ENCODE measurements at regions not wholly inside any gene's neighbourhood (a gene's known extent, or its start where the extent isn't known, plus 50 kb on each side); places are given as distances from the start of the nearest gene placed in this dataset.
"Not testable (repeated sequence)": the region's sequence is repeated elsewhere in the genome, so short reads cannot be mapped to it uniquely, and the experiment has no call there.

DNA sequence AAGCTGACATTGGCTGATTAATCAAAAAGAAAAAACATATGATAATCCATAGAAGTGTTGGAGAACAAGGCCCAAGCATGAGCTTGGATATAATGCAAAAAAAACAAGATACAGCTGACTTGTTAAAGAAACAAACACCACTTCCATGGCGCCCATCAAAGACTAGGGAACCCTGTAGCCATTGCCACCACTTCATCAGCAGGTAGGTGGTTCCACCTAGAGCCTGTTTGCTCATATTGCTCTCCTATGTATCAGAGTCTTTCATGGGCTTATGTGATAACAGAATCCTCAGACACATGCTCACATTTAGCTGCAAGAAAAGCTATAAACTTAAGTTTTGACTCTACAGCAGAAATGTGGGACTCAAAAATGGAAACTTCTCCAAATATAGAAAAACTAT, 2179.9 kb downstream of the EPHA3 start:
- not testable (repeated sequence) for H4K20me1 ChIP-seq (replicated peaks; ENCODE audit: insufficient read depth); H3K79me2 ChIP-seq (replicated peaks; ENCODE audit: insufficient read depth); H3K4me3 ChIP-seq; DNase-seq (ENCODE audit: low spot score); H3K4me1 Mint-ChIP-seq; H3K27ac Mint-ChIP-seq; H3K27me3 ChIP-seq (ENCODE audit: insufficient read depth); H3K27me3 Mint-ChIP-seq (ENCODE audit: insufficient read depth, low read depth, poor library complexity); H3K27ac ChIP-seq (ENCODE audit: low read depth); H3F3A ChIP-seq (replicated peaks; ENCODE audit: low read depth); H3K36me3 ChIP-seq (ENCODE audit: insufficient read depth); H2AFZ ChIP-seq; H3K4me2 ChIP-seq; H3K9me2 ChIP-seq (ENCODE audit: insufficient read depth); ATAC-seq; H3K4me3 Mint-ChIP-seq; H3K4me1 ChIP-seq (ENCODE audit: insufficient read depth)
- H3K36me3 Mint-ChIP-seq (ENCODE audit: low read depth) = peaks cover 14% of the 10 kb centered on the region; the same call in 2 of the 3 replicates
- peaks cover 64% of the 10 kb centered on the region for H3K9me3 Mint-ChIP-seq

DNA sequence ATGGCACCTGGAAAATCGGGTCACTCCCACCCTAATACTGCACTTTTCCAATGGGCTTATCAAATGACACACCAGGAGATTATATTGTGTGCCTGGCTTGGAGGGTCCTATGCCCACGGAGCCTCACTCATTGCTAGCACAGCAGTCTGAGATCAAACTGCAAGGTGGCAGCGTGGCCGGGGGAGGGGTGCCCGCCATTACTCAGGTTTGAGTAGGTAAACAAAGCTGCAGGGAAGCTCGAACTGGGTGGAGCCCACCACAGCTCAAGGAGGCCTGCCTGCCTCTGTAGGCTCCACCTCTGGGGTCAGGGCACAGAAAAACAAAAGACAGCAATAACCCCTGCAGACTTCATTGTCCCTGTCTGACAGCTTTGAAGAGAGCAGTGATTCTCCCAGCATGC, 2184.0 kb downstream of the EPHA3 start:
- H3K4me1 Mint-ChIP-seq; H3K4me3 ChIP-seq; H2AFZ ChIP-seq; H3K27ac Mint-ChIP-seq; H4K20me1 ChIP-seq (replicated peaks; ENCODE audit: insufficient read depth); H3F3A ChIP-seq (replicated peaks; ENCODE audit: low read depth); H3K4me2 ChIP-seq; H3K4me1 ChIP-seq (ENCODE audit: insufficient read depth); H3K36me3 ChIP-seq (ENCODE audit: insufficient read depth); H3K4me3 Mint-ChIP-seq; ATAC-seq; H3K27me3 ChIP-seq (ENCODE audit: insufficient read depth); H3K9me2 ChIP-seq (ENCODE audit: insufficient read depth); H3K27me3 Mint-ChIP-seq (ENCODE audit: insufficient read depth, low read depth, poor library complexity); H3K27ac ChIP-seq (ENCODE audit: low read depth); DNase-seq (ENCODE audit: low spot score); H3K79me2 ChIP-seq (replicated peaks; ENCODE audit: insufficient read depth): not testable (repeated sequence)
- H3K36me3 Mint-ChIP-seq (ENCODE audit: low read depth) = peaks cover 26% of the 10 kb centered on the region; the same call in 2 of the 3 replicates
- H3K9me3 Mint-ChIP-seq = peaks cover 94% of the 10 kb centered on the region
